ENCODE measurements at regions not wholly inside any gene's neighbourhood (a gene's known extent, or its start where the extent isn't known, plus 50 kb on each side); places are given as distances from the start of the nearest gene placed in this dataset.
"Not testable (repeated sequence)": the region's sequence is repeated elsewhere in the genome, so short reads cannot be mapped to it uniquely, and the experiment has no call there.

DNA sequence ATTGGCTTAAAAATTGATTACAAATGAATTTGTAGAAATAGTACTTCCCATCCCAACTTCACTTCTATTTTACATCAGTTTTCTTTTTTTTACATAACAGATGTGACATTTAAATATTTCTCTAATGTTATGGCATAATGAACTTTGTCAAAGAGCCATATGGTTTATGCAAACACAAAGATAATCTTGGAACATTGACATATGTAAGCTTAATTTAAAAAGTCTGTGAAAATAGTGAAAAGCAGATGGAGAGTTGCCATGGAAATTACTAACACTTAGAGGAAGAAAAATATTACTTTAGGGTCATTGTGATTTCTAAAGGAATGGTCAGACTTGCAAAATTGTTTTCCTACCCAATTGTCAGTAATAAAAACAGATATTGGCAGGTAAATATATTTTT lies 232.4 kb downstream of the AEBP2 start:
- no peak for ATAC-seq

DNA sequence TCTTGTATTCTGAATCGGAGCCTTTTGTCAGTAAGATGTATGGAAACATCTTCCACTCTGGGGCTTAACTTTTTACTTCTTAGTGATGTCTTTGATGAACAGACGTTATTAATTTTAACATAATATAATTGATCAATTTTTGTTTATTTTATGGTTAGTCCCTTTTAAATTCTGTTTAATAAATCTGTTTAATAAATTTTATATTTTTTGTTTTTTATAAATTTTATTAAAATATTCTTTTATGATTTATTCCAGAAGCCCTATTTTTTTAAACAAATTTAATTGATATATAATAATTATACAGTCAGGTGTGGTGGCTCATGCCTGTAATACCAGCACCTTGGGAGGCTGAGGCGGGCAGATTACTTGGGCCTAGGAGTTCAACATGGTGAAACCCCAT lies 235.1 kb downstream of the AEBP2 start:
- no peak for ATAC-seq

DNA sequence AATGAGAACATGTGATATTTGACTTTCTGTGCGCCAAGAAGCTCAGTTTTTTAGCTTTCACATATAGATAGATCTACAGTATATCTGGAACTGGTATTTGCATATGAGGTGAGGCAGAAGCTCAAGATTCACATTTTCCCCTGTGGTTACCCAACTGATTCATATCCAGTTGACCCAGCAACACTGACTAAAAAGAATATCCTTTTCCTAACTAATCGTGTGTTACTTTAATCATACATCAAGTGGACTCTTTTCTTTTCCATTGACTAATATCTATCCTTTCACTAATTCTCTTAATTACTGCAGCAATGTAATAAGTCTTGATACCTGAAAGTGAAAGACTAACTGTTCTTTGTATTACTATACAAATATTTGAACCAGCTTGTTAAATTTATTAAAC lies 236.1 kb downstream of the AEBP2 start:
- peak; percentile 53 to 77 for ATAC-seq

DNA sequence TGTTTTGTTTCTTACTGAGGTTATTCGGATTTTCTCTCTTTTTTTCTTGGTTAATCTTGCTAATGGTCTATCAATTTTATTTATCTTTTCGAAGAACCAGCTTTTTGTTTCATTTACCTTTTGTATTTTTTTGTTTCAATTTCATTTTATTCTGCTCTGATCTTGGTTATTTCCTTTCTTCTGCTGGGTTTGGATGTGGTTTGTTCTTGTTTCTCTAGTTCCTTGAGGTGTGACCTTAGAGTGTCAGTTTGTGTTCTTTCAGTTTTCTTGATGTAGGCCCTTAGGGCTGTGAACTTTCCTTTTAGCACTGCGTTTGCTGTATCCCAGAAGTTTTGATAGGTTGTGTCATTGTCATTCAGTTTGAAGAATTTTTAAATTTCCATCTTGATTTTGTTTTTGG lies 239.2 kb downstream of the AEBP2 start:
- not testable (repeated sequence) for ATAC-seq

DNA sequence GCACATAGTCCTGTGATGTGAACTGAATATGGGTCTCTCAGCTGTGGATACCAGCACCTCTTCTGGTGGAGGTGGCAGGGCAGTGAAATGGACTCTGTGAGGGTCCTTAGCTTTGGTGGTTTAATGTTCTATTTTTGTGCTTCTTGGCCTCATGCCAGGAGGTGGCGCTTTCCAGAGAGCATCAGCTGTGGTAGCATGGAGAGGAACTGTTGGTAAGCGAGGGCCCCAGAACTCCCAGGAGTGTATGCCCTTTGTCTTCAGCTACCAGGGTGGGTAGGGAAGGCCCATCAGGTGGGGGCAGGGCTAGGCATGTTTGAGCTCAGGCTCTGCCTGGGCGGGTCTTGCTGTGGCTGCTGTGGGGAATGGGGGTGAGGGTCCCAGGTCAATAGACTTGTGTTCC lies 241.7 kb downstream of the AEBP2 start:
- no peak for ATAC-seq

DNA sequence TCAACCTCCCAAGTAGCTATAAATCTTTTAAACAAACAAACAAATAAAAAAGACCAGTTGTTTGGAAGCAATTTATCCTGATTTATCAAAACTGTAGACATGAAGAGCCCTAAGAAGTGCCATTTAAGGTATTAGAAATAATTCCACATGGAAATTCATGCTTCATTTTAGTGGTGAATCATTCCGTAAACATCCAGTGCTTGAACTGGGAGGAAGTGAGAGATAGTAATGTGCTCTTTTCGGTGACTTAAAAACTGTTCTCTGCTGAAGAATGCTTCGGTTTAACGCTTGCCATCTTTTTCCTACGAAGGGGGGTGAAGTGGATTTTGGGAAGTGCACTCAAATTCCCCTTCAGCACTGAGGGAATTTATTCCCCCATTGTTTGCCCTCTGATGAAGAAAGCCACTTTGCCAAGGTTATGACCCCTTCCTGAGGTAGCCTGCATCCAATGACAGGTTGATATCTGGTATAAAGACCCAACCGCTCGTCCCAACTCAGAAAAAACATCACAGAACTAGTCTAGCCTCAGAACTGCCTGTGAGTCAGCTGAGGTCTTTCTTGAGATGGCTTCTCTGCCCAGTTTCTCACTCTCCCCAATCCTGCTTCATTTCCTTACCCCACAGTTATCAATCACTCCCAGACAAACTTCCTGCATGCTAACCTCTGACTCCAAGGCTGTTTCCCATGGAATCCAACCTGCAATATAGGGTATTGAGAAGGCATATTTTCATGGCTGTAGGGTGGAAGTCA lies 244.1 kb downstream of the AEBP2 start:
- ATAC-seq, result no peak

DNA sequence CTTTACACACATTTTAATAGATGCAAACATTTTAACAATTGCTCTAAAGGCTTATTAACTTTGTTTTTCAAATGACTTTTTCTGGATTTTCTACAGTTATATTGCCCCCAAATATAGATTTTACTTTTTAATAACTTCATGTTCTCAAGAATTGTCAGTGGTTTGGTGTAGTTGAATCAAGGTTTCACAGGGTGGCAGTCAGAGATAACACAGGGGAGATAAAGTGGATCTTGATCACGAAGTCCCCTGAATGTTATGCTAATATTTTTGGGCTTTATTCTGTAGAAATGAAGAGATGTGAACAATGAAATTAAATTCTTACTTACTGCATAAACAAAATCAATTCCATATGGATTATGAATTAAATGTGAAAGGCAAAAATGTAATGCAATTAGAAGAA lies 248.1 kb downstream of the AEBP2 start:
- ATAC-seq, result no peak

DNA sequence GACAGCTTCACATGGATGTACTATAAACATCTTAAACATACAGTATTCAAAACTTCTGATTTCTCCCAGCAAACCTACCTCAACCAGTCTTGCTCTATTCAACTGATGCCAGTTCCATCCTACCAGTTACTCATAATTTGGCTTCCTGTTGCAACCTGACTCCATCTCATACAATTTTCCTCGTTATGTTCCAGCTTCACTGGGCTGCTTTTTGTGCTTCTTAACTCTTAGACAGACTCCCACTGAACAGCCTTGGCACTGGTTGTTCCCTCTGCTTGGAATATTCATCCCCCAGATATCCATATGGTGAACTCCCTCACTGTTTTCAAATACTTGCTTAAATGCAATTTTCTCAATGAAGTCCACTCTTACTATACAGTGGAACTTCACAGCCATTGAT lies 249.2 kb downstream of the AEBP2 start:
- ATAC-seq, result no peak

DNA sequence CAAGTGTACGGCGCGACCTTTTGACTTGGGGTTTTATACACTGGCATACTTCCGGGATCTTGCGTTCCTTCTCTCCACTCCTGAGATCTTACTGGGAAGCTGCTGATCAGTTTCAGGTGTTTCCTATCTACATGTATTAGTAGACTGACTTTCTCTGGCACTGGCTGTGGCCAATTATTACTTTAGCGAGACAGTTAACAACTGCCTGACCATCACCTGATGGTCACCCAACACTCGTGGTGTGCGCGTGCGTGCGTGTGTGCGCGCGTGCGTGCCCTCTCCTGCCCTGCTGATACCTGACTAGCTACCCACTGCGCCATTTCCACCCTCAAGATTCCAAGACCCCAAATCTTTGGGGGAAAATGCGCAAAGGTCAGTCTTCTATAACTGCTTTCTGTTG lies 249.9 kb downstream of the AEBP2 start:
- no peak for ATAC-seq

DNA sequence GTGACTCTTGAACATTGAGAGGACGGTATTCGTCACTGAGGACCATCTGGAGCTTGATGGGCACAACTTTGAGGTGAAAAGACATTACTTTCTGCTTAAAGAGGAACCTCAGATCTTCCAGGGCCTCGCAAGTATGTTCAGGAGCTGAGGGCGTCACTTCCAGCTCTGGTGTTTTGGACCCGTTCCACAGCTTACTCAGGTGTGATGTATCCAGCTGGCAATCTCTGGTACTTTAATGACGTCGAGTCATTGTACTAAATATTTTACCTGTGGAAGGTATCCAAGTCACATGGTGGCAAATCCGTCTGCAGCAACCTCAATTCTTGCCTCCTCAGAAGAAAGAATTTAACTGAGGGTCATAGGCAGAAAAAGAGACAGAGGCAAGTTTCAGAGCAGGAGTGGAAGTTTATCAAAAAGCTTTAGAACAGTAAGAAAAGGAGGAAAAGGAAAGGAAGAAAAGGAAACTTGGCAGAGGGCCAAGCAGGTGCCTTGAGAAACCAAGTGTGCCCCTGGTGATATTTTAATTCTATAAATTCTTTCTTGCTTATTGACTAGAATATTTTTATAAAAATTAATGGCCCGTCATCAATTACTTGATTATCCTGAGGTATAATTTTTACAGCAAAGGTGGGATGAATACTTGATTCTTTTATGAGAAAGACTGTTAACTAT lies 250.6 kb downstream of the AEBP2 start:
- no peak for ATAC-seq

DNA sequence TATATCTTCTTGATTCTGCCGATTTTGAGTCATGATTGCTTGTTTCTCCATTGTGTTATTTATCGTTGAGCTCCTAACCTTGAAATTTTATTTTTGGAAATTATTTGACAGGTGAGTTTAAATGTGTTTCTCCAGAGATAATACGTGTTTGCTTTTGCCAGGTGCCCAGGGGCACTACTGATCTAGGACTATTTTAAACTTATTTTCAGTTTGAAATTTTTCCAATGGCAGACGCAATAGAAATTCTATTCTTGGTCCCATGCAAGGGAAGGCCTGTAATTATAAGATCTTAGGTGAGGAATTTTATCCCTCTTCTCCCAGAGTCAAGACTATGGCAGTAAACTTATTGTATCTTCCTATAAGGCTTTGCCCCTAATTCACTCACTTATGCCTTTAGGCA lies 252.8 kb downstream of the AEBP2 start:
- no peak for ATAC-seq

DNA sequence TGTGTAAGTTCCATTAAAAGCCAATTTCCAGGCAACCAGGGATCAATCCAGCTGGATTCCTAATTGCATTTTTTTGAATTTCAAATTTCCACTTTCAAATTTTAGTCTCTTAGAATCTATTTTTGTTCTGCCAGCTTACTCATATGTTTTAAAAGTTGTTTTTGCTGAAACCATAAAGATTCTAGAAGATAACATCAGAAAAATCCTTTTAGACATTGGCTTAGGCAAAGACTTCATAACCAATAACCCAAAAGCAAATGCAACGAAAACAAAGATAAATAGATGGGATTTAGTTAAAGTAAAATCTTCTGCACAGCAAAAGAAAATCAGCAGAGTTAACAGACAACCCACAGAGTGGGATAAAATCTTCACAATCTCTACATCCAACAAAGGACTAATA lies 253.3 kb downstream of the AEBP2 start:
- ATAC-seq, result no peak

DNA sequence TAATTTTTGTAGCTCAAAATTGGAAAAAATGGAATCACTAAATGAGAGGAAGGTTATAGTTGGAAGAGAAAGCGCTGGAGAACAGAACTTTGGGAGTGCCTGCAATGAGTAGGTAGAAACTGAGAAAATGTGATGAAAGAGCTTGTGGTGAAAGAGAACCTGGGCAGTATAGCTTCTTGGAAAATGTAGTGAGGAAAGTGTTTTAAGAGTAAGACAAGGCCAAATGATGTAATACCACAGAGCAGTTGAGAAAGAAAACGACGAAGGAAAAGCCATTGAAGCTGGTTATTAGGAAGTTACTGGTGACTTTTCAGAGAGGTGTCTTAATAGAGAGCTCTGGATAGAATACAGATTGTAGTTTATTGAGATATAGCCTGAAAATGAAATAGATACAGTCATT lies 255.3 kb downstream of the AEBP2 start:
- ATAC-seq, result no peak

DNA sequence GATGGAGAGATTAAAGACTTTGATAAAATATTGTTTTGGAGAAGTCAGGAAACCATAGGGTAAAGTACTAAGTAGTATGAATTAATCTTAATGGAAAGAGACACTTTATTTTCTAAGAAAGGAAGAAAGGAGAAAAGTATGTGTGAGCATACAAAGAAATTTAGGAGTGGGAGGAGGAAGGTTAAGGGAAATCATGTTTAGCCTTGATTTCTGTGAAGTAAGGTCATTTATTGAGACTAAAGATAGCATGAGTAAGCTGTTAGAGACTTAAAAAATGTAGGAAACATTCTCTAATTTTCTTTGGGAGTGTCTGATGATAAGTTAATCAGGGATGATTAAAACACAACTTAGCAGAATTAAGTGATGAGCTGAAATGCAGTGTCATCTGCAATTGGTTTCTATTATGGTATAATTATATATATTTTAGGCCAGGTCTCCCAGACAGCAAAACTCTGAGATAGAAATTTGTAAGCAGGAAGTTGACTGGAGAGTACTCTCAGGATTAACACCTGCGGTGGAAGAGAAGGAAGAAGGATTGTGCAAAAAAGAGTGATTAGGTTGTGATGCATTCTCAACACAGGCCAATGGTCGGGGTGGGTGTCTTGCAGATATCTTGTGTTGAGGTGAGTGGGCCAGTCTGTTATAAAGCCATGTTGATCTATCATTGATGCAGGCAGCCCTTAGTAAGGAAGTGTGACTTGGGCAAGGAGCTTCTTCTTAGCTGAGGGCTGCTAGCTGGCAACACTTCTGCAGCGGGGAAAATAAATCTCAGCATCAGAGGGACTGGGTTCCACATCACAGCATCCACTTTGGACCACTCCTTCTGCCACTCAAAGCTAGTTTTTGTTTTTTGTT lies 256.2 kb downstream of the AEBP2 start:
- no peak for ATAC-seq

DNA sequence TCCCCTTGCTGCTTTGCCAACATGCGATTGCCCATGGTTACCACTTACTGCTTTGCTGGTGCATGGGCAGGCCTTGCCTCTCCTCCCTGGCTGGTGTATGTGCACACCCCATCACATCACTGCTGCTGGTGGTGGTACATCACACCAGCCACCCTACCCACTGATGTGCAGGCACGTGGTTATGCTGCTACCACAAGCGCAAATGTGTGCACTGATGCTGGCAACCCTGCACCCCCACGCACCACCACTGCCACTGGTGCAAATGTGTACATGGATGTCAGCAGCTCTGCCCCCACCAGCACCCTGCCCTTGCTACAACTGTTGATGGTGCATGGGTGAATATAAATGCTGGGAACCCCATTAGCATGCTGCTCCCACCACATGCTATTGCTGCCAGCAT lies 261.7 kb downstream of the AEBP2 start:
- ATAC-seq, result no peak

DNA sequence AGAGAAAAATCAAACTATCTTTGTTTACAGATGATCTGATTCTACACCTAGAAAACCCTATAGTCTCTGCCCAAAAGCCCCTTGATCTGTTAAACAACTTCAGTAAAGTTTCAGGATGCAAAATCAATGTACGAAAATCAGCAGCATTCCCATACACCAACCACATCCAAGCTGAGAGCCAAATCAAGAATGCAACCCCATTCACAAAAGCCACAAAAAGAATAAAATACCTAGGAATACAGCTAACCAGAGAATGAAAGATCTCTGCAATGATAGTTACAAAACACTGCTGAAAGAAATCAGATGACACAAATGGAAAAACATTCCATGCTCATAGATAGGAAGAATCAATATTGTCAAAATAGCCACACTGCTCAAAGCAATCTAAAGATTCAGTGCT lies 265.7 kb downstream of the AEBP2 start:
- ATAC-seq, result no peak

DNA sequence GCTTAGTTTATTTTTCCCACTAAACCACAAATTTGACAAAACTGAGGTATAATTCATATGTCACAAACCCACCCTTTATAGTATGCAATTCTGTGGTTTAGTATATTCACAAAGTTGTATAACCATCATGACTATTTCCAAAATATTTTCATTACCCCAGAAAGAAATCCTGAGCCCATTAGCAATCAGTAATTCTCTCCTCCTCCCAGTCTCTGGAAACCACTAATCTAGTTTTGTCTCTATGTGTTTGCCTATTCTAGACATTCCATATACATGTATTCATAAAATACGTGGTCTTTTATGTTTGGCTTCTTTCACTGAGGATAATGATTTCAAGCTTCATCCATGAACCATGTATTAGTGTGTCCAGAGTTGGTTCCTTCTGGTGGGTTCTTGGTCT lies 267.6 kb downstream of the AEBP2 start:
- ATAC-seq, result no peak

DNA sequence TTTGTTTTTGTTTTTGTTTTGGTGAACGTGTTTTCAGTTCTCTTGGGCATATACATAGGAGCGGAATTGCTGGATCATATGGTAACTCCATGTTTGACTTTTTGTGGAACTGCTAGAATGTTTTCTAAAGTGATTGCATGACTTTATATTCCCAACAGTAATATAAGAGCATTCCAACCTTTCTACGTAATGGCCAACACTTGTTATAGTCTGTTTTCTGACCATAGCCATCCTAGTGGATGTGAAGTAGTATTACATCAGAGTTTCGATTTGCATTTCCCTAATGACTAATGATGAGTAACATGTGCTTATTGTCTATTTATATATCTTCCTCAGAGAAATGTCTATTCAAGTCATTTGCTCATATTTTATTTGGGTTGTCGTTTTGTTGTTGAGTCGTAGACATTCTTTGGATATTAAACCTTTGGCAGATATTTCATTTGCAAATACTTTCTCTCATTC lies 268.7 kb downstream of the AEBP2 start:
- ATAC-seq, result no peak

DNA sequence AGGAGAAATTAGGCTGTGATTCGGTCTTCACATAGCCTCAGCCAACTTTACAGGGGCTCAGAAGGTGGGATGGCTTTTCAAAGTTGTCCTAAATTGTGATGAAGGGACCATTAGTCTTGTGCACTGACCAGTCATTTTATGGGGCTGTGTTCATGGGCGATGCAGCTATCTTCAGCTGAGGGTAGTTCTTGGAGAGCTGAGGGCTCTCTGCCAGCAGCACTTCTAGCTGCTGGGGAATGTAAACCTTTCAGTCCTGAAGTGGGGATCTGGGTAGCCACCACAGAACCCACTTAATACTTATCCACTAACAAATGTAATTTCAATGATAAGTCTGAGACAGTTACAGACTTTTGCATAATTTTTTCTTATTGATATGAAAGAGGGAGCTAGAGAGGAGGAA lies 270.6 kb downstream of the AEBP2 start:
- ATAC-seq, result no peak

DNA sequence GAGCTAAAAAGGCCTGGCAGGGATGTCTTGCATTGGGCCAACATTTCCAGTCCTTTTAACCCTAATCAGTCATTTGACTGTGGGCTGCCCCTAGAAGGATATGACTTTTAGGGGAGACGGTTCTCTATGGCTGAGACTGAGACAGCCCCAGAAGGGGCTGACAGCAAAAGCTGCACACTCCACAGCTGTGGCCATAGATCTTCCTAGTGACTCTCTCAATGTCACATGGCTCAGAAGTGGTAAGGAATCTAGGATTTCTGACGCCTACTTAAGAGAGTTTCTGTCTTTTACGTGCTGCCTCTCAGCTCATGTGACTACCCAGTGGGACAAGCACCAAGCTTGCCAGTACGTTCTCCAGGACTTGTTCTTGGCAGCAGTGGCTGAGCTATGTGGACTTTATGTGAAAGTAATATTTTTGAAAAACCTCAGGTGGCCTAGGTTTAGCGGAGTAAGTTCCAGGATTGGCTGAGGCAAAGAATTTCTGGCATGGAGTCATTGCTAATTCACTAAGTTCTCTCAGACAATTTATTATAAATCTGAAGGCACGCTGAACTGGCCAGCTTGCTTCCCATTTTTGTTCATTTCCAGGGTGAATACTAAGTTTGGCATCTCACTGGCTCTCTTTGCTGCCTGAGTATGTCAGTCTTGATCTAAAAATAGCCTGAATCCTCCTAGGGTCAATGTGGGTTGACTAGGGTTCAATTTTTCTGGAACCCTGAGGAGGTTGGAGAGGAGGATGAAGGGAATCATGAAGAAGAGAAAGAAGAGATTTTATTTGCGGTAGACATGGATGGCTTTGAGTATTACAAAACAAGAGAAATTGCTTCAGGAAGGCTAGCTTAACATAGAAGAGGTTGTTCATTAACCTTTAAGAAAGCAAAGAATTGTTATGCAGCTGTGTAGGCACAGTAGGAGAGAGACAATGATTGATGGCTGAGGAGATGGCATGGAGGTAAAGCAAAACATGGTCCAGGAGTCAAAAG lies 271.8 kb downstream of the AEBP2 start:
- no peak for ATAC-seq

DNA sequence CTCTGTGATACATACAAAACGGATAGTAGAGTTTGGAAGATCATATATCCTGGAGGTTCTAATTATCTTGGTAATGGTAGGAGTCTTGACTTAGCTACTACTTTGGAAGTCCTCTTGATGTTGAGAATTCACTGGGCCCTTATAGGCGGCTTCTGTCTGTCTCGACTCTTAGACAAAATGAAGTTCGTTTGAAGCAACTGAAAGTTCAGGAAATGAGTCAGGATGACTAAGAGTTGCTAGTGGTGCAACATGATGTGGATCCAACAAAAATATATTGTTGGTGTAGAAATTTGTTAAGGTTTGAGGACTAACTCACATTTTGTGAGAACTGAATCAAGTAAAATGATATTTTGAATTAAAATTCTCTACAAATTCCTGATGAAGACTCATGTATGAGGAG lies 272.7 kb downstream of the AEBP2 start:
- ATAC-seq, result no peak

DNA sequence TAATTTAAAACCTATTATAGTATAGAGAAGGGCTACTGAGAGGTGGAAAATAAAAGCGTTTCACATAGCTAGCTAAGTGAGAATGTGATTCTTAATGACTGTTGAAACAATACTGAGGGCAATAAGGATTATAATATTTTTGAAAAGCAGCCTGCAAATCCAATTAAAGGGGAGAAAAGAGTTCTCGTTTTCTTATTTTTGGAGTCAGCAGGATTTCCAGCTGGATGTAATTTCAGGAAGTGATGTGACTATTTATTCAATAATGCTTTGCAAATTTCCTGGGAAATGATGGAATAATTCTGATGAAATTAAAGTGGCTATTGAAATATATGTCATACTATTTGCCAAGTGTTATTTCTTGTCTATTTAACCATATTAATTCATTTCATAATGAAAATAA lies 279.1 kb downstream of the AEBP2 start:
- no peak for ATAC-seq

Data from activated CD4-positive, CD25-positive, alpha-beta regulatory T cell treated with anti-CD3 and anti-CD28 coated beads, Interleukin-2, amount 50 U/mL, for 24 hours (primary cell).